ENCODE measurements at regions not wholly inside any gene's neighbourhood (a gene's known extent, or its start where the extent isn't known, plus 50 kb on each side); places are given as distances from the start of the nearest gene placed in this dataset.
"Not testable (repeated sequence)": the region's sequence is repeated elsewhere in the genome, so short reads cannot be mapped to it uniquely, and the experiment has no call there.

DNA sequence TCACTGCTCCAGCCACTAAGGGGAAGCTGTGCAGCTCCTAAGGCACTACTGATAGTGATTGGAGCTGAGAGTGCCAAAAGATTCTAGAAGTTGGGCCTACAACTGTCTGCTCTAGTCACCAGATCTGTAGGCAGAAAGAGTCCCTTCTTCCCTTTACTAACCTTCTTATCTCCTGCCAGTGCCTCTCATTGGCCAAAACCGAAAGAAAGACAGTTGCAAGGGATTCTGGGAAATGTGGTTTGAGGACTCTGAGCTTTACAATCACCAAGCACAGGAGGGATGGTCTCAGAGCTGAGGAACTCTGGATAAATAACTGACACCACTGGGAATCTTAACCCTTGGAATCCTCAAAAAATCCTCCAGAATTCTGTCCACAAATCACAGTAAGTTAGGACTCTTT, 615.8 kb downstream of the CCSER2 start:
- Mint-ChIP-seq H3K27ac (no peak overlapping the region), H3K36me3 (ENCODE audit: low read depth) (no peaks in the 10 kb centered on the region), H3K4me3 (no peak overlapping the region), H3K4me1 (ENCODE audit: low read depth) (no peaks in the 10 kb centered on the region), H3K9me3 (no peaks in the 10 kb centered on the region), H3K27me3 (ENCODE audit: low read depth) (no peaks in the 10 kb centered on the region)
- DNase-seq (ENCODE audit: low spot score), result no peak

DNA sequence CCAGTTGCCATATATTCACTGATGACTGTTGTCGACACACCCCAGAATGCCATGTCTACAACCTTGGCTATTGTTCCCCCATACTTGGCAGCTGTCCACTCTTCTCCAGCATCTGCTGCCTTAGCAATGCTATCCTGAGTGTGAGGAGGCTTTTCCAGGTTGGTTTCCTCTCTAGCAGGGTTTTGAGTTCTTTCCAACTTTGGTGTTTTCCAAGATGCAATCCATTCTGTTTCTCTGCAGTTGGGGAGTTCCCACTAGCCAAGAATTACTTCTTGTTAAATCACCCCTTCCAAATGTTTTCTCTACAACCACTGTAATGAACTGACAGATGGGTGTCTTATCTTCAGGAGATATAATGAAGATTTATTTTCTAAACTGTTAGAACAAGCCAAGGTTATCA, 617.4 kb downstream of the CCSER2 start:
- no peaks in the 10 kb centered on the region for H3K9me3 Mint-ChIP-seq

DNA sequence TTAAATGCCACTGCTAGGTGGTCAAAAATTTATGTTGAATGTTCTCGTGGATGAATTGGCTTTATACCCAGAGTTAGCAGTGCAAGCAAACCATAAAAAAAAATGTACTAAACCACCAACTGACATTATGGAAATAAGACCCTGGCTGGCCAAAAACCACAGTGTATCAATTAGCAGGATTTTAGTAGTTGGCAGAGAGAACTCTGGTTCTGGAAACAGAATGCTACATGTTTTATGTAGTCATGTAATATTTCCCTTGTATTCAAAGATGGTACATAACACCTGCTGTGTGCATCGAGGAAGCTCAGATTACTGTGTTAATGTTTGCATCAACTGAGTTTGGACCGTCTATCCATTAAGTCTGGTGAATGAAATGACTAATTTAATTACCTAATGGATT, 618.5 kb downstream of the CCSER2 start:
- H3K27me3 Mint-ChIP-seq (ENCODE audit: low read depth), result no peaks in the 10 kb centered on the region
- no peaks in the 10 kb centered on the region for H3K9me3 Mint-ChIP-seq
- no peaks in the 10 kb centered on the region for H3K4me1 Mint-ChIP-seq (ENCODE audit: low read depth)

More for the DNA sequence above, 617.4 kb downstream of the CCSER2 start:
- DNase-seq (ENCODE audit: low spot score), result no peak
- Mint-ChIP-seq H3K27ac (no peak overlapping the region), H3K27me3 (ENCODE audit: low read depth) (no peaks in the 10 kb centered on the region), H3K4me1 (ENCODE audit: low read depth) (no peaks in the 10 kb centered on the region), H3K36me3 (ENCODE audit: low read depth) (no peaks in the 10 kb centered on the region), H3K4me3 (no peak overlapping the region)

DNA sequence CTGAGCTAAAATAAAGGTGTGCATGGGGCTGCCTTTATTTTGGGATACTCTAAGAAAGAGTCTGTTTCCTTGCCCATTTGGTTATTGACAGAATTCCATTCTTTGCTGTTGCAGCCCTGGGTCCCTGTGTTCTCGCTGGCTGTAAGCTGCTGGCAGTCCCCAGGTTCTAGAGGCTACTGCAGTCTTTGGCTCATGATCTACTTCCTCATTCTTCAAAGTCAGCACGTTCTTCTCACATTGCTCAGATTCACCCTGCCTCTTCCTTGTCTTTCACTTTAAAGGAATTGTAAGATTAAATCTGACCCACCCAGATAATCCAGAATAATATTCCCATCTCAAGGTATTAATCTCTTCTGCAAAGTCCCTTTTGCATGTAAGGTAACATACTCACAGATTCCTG, 620.3 kb downstream of the CCSER2 start:
- no peaks in the 10 kb centered on the region for H3K36me3 Mint-ChIP-seq (ENCODE audit: low read depth)
- no peak overlapping the region for H3K4me3 Mint-ChIP-seq
- no peak for DNase-seq (ENCODE audit: low spot score)
- no peak overlapping the region for H3K27ac Mint-ChIP-seq
- H3K4me1 Mint-ChIP-seq (ENCODE audit: low read depth), result no peaks in the 10 kb centered on the region
- H3K27me3 Mint-ChIP-seq (ENCODE audit: low read depth), result no peaks in the 10 kb centered on the region
- no peaks in the 10 kb centered on the region for H3K9me3 Mint-ChIP-seq

More for the DNA sequence above, 618.5 kb downstream of the CCSER2 start:
- no peak for DNase-seq (ENCODE audit: low spot score)
- H3K27ac Mint-ChIP-seq, result no peak overlapping the region
- H3K36me3 Mint-ChIP-seq (ENCODE audit: low read depth), result no peaks in the 10 kb centered on the region
- no peak overlapping the region for H3K4me3 Mint-ChIP-seq

DNA sequence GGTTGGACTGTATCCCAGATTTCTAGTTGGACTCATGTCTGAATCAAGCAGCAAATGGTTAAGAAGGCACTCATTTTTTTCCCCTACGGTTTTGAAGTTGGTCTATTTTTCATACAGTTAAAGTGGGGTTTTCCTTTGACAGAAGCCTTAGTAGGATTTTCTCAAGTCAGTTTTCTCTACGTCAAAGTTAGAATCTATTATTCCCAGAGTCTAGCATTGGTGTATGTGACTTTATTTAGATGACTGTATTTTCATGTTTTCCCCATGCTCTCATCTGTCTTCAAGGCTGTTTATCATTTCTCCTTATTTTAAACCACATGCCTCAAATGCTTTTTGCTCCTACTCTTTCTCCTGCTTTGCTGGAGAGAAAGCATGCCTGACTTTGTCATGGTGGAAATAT, 623.2 kb downstream of the CCSER2 start:
- Mint-ChIP-seq H3K36me3 (ENCODE audit: low read depth) (no peaks in the 10 kb centered on the region), H3K4me1 (ENCODE audit: low read depth) (no peaks in the 10 kb centered on the region), H3K9me3 (no peaks in the 10 kb centered on the region), H3K4me3 (no peak overlapping the region), H3K27me3 (ENCODE audit: low read depth) (no peaks in the 10 kb centered on the region), H3K27ac (no peak overlapping the region)
- no peak for DNase-seq (ENCODE audit: low spot score)

DNA sequence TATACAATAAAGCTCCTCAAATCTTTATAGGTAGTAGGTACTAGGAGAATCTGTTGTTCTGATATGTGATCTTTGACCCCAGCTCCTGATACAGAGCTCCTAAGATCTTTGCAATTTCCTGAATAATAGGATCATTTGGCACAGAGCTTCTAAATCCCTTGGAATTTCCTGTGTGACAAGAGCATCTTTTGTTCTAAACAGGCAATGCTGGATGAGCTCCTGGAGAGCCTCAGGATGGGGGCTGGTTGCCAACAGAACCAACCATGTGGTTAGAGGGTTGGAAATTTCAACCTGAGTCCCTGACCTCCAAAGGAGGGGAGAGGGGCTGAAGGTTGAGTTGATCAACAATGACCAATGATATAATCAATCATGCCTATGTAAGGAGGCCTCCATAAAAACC, 629.0 kb downstream of the CCSER2 start:
- no peak overlapping the region for H3K27ac Mint-ChIP-seq
- H3K4me3 Mint-ChIP-seq, result no peak overlapping the region
- no peaks in the 10 kb centered on the region for H3K4me1 Mint-ChIP-seq (ENCODE audit: low read depth)
- H3K27me3 Mint-ChIP-seq (ENCODE audit: low read depth), result no peaks in the 10 kb centered on the region
- H3K9me3 Mint-ChIP-seq, result no peaks in the 10 kb centered on the region
- no peak for DNase-seq (ENCODE audit: low spot score)
- H3K36me3 Mint-ChIP-seq (ENCODE audit: low read depth), result no peaks in the 10 kb centered on the region

DNA sequence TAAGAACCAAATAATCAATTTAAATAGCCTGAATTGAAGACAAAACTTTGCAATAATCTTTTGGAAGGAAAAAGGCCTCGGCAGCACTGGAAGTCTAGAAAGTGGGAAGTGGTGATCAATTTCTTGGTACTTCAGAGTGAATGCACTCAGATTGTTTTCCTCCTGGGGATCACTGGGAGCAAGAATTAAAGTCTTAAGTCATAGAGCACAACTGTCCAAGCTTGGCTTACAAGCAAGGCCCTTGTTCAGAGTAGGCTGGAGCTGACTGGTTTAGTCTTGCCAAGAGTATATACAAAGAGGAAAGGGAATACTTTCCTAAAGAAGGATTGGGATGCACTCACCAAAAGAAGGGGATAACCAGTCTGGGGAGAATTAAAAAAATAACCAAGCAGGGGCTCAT, 637.1 kb downstream of the CCSER2 start:
- Mint-ChIP-seq H3K4me1 (ENCODE audit: low read depth) (no peaks in the 10 kb centered on the region), H3K4me3 (no peak overlapping the region), H3K27me3 (ENCODE audit: low read depth) (no peaks in the 10 kb centered on the region), H3K36me3 (ENCODE audit: low read depth) (no peaks in the 10 kb centered on the region), H3K9me3 (no peaks in the 10 kb centered on the region), H3K27ac (no peak overlapping the region)
- no peak for DNase-seq (ENCODE audit: low spot score)

DNA sequence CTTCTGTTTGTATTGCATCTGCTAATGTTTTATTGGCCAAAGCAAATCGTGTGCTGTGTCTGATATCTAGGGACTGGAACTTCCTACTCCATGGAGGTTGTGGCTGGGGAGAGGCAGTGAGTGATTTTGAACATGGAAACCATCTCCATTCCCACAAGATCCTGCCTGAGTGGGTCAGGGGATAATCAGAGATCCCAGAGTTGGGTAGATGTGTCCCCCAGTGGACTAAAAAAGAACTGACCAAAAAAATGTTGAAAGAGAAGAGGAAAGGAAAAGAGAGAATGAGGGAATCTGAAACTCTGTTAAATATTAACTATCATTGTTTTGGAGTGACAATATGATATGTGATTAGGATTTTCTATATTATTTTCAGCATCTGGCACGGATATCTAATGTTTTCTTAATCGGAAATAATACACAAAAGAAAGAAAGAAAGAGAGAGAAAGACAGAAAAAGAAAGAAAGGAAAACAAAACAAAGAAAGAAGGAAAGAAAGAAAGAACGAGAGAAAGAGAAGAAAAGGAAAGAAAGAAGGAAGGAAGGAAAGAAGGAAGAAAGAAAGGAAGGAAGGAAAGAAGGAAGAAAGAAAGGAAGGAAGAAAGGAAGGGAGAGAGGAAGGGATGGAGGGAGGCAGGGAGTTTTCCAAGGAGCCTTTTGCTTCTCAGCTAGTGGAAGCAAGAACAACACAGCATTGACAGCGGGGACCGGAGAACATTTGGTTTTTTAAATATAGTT, 638.5 kb downstream of the CCSER2 start:
- Mint-ChIP-seq H3K36me3 (ENCODE audit: low read depth) (no peaks in the 10 kb centered on the region), H3K9me3 (no peaks in the 10 kb centered on the region), H3K4me3 (no peak overlapping the region), H3K27me3 (ENCODE audit: low read depth) (no peaks in the 10 kb centered on the region), H3K4me1 (ENCODE audit: low read depth) (no peaks in the 10 kb centered on the region), H3K27ac (no peak overlapping the region)
- DNase-seq (ENCODE audit: low spot score), result no peak

DNA sequence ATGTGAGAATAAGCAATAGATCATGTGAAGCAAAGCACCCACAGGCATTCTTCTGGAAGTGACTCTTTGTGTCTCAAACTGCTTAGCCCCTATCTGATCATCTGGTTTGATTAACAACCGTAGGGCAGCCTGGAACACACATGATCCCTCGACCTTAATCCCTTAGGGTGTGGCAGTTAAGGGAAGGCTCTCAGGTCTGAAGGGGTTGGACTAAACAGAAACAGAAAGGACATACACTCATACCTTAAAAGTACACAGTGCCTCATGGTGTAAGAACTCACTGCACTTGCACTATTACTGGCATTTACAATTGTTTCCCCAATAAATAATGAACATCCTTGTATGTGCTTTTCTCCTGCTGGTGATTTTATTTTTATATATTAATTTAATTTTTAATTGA, 640.9 kb downstream of the CCSER2 start:
- H3K4me3 Mint-ChIP-seq; H3K27me3 Mint-ChIP-seq (ENCODE audit: low read depth); H3K36me3 Mint-ChIP-seq (ENCODE audit: low read depth); DNase-seq (ENCODE audit: low spot score); H3K27ac Mint-ChIP-seq; H3K9me3 Mint-ChIP-seq; H3K4me1 Mint-ChIP-seq (ENCODE audit: low read depth): not testable (repeated sequence)

DNA sequence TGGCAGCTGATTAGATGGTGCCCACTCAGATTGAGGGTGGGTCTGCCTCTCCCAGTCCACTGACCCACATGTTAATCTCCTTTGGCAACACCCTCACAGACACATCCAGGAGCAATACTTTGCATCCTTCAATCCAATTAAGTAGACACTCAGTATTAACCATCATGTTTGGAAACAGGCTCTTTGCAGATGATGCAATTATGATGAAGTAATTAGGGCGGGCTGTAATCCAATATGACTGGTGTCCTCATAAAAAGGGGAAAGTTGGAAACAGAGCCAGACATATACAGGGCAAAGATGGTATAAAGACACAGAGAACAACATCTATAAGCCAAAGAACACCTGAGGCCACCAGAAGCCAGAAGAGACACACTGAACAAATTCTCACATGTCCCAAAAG, 658.6 kb downstream of the CCSER2 start:
- Mint-ChIP-seq H3K4me3 (no peak overlapping the region), H3K36me3 (ENCODE audit: low read depth) (no peaks in the 10 kb centered on the region), H3K27ac (no peak overlapping the region), H3K9me3 (no peaks in the 10 kb centered on the region), H3K4me1 (ENCODE audit: low read depth) (no peaks in the 10 kb centered on the region), H3K27me3 (ENCODE audit: low read depth) (no peaks in the 10 kb centered on the region)
- DNase-seq (ENCODE audit: low spot score), result no peak

DNA sequence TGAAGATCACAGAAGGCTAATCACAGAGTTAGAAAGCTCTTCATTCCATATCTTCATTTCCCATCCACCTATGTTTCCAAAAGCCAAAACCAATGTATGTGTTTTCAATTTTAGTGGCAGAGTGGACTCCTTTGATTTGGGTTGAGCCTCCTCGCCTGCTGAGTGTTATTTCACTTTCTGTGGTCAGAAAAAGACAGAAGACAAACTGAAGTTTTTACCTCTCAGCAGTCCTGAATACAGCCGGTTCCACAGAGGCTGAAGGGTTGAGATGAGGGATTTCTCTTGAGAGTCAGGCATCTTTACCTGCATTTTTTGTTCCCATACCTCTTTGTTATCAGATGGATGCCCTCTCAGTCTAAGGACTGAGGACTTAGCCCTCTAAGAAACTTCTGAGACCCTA, 659.6 kb downstream of the CCSER2 start:
- Mint-ChIP-seq H3K27ac (no peak overlapping the region), H3K27me3 (ENCODE audit: low read depth) (no peaks in the 10 kb centered on the region), H3K36me3 (ENCODE audit: low read depth) (no peaks in the 10 kb centered on the region), H3K4me1 (ENCODE audit: low read depth) (no peaks in the 10 kb centered on the region), H3K4me3 (no peak overlapping the region), H3K9me3 (no peaks in the 10 kb centered on the region)
- DNase-seq (ENCODE audit: low spot score), result no peak

DNA sequence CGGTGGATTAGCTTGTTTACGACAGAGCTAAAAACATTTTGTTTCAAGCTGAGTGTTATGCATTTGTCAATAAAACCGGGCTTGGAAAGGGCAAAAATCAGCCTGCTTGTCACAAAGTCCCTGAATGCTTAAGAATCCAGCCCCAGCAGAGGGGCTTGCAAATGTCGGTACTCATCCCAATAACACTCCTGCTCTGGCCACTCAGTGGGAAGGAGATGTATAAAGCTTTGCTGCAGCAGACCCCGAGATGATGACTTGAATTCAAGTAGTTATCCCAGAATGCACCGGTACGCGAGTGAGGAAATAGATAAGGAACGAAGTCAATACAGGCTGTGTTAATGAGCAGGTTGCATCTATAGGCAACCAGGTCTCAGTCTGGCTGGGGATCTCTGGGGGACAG, 662.3 kb downstream of the CCSER2 start:
- Mint-ChIP-seq H3K4me3 (no peak overlapping the region), H3K9me3 (no peaks in the 10 kb centered on the region), H3K36me3 (ENCODE audit: low read depth) (no peaks in the 10 kb centered on the region), H3K27ac (no peak overlapping the region), H3K4me1 (ENCODE audit: low read depth) (no peaks in the 10 kb centered on the region), H3K27me3 (ENCODE audit: low read depth) (no peaks in the 10 kb centered on the region)
- DNase-seq (ENCODE audit: low spot score), result no peak

DNA sequence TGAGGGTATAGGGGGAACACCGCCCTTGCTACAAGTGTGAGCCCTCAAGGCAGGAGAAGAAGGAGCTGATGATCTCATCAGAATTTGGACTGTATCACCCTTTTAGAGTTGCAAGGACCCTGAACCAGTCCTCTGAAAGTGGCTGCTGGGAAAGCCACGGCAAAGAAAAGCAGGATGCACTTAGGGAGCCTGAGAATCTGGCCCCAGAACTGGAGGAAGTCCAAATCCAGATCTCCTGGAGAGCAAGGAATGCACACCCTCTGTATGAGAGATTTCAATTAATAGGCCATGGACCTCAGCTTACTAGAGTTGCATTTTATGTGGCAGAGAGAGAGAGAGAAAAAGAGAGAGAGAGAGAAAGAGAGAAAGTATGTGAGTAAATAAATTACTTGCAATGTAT, 662.9 kb downstream of the CCSER2 start:
- H3K27ac Mint-ChIP-seq, result no peak overlapping the region

DNA sequence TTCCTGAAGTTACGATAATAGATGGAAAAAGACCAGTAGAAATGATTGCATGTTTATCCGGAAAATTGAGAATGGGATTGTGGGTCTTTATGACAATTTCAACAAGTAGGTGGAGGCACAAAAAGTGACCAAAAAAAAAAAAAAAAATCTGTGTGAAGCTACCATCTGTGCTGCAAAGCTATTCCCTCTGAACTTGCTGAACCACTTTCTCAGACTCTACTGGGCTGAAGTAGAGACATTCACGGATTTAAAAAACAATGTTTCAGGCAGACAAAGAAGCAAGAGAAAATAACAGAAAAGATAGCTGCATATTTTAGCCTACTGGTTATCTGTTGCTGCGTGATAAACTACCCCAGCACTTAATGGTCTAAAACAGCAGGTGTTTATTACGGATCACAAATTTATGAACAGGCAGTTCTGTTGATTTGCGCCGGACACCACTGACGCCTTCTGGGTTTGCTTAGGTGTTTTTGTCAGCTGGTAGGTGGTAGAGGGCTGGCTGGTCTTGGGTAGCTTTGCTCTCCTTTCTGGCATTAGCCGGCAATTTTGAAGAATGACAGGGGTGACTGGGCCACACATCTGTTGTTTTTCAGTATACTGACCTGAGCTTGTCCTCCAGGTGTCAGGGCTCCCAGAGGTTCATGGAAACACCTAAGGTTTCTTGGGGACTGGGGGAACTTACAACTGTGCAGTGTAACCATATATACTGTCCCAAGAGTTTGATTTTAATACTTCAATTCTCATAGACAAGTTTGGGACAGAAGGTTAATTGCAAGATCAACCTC, 665.1 kb downstream of the CCSER2 start:
- no peaks in the 10 kb centered on the region for H3K36me3 Mint-ChIP-seq (ENCODE audit: low read depth)
- no peaks in the 10 kb centered on the region for H3K27me3 Mint-ChIP-seq (ENCODE audit: low read depth)
- H3K4me3 Mint-ChIP-seq, result no peak overlapping the region
- H3K27ac Mint-ChIP-seq, result no peak overlapping the region
- DNase-seq (ENCODE audit: low spot score), result no peak
- H3K4me1 Mint-ChIP-seq (ENCODE audit: low read depth), result no peaks in the 10 kb centered on the region
- no peaks in the 10 kb centered on the region for H3K9me3 Mint-ChIP-seq

More for the DNA sequence above, 662.9 kb downstream of the CCSER2 start:
- H3K9me3 Mint-ChIP-seq, result no peaks in the 10 kb centered on the region
- no peaks in the 10 kb centered on the region for H3K4me1 Mint-ChIP-seq (ENCODE audit: low read depth)
- no peaks in the 10 kb centered on the region for H3K36me3 Mint-ChIP-seq (ENCODE audit: low read depth)
- no peak overlapping the region for H3K4me3 Mint-ChIP-seq
- DNase-seq (ENCODE audit: low spot score), result no peak
- no peaks in the 10 kb centered on the region for H3K27me3 Mint-ChIP-seq (ENCODE audit: low read depth)

DNA sequence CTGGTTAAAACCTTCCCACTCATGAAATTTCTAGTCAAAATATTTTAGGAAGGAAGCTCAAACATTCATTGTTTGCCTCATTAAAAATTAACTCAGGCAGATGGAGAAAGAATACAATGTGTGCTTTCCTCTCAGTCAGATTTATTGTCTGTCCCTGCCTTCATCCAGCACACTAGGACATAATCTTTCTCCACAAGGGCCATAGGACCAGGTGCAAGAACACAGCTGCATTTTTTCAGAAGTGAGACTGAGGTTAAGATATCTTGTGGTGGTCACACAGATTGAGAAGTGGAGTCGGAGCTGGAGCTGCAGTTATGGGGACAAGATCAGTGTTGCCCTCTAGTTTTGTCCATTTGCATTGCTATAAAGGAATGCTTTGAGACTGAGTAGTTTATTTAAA, 666.3 kb downstream of the CCSER2 start:
- H3K27me3 Mint-ChIP-seq (ENCODE audit: low read depth), result no peaks in the 10 kb centered on the region
- DNase-seq (ENCODE audit: low spot score), result no peak
- no peak overlapping the region for H3K4me3 Mint-ChIP-seq
- no peak overlapping the region for H3K27ac Mint-ChIP-seq
- H3K4me1 Mint-ChIP-seq (ENCODE audit: low read depth), result no peaks in the 10 kb centered on the region
- no peaks in the 10 kb centered on the region for H3K36me3 Mint-ChIP-seq (ENCODE audit: low read depth)
- no peaks in the 10 kb centered on the region for H3K9me3 Mint-ChIP-seq
